DND-41 (cell line): ENCODE measurements at regions not wholly inside any gene's neighbourhood (a gene's known extent, or its start where the extent isn't known, plus 50 kb on each side); places are given as distances from the start of the nearest gene placed in this dataset.
"Not testable (repeated sequence)": the region's sequence is repeated elsewhere in the genome, so short reads cannot be mapped to it uniquely, and the experiment has no call there.

ENCODE experiments used
- ATAC-seq: fragments of 200-7000 bp; cut with Tn5 transposase; 3 replicates; pipeline ENCODE4 v1.9.1; 2021; ENCODE audit warnings: low read depth; ENCODE audit not compliant: insufficient read depth
- DNase-seq: peaks from one replicate; pipeline ENCODE4 v3.0.0-alpha.2; 2020
- H2AFZ ChIP-seq: 2 replicates; pipeline ENCODE4 v1.6.0; 2012; ENCODE audit warnings: low read depth, low read length
- H3K27ac ChIP-seq: 2 replicates; pipeline ENCODE4 v1.5.1; 2012; ENCODE audit warnings: low read length, inconsistent platforms
- H3K27me3 ChIP-seq: fragments of 200-600 bp; sonication (generic); 2 replicates; pipeline ENCODE4 v1.6.0; 2012; ENCODE audit warnings: low read length, mild to moderate bottlenecking, inconsistent platforms; ENCODE audit not compliant: insufficient read depth, poor library complexity
- H3K36me3 ChIP-seq: 2 replicates; pipeline ENCODE4 v1.5.1; 2012; ENCODE audit warnings: low read length, inconsistent platforms; ENCODE audit not compliant: insufficient read depth
- H3K4me1 ChIP-seq: 2 replicates; pipeline ENCODE4 v1.5.1; 2012; ENCODE audit warnings: mild to moderate bottlenecking, low read length; ENCODE audit not compliant: insufficient read depth
- H3K4me2 ChIP-seq: 2 replicates; pipeline ENCODE4 v1.6.0; 2012; ENCODE audit warnings: mild to moderate bottlenecking, moderate library complexity, low read length, inconsistent platforms; ENCODE audit not compliant: insufficient read depth
- H3K4me3 ChIP-seq, 2 experiments: fragments of 200-600 bp in 1 of 2; shearing (Covaris generic) in 1 of 2; 2 replicates each; pipeline ENCODE4 v1.5.1; 2012 to 2016; ENCODE audit warnings: inconsistent platforms in 2 of 2, low read length in 2 of 2, mild to moderate bottlenecking in 2 of 2, low read depth in 1 of 2, moderate library complexity in 1 of 2
- H3K79me2 ChIP-seq: 2 replicates; pipeline ENCODE4 v1.6.0; 2012; ENCODE audit warnings: low read length, inconsistent platforms; ENCODE audit not compliant: insufficient read depth
- H3K9ac ChIP-seq: 2 replicates; pipeline ENCODE4 v1.6.0; 2012; ENCODE audit warnings: low read depth, mild to moderate bottlenecking, inconsistent platforms, low read length, moderate library complexity
- H3K9me3 ChIP-seq: 2 replicates; pipeline ENCODE4 v1.5.1; 2012; ENCODE audit warnings: low read length, moderate library complexity, mild to moderate bottlenecking, inconsistent platforms; ENCODE audit not compliant: insufficient read depth, severe bottlenecking
- H4K20me1 ChIP-seq: 2 replicates; pipeline ENCODE4 v1.6.0; 2012; ENCODE audit warnings: low read length; ENCODE audit not compliant: insufficient read depth
- EZH2 ChIP-seq: IDR thresholded peaks from 3 replicates; pipeline ENCODE4 v1.6.1; 2012; ENCODE audit warnings: borderline replicate concordance, low read depth, mild to moderate bottlenecking, moderate library complexity, low read length, inconsistent platforms; ENCODE audit not compliant: severe bottlenecking
- TF ChIP-seq, protein P1 (sequence below): IDR thresholded peaks from 2 replicates; pipeline ENCODE4 v1.5.1; 2012; ENCODE audit warnings: borderline replicate concordance, low read length, moderate library complexity, mild to moderate bottlenecking; ENCODE audit not compliant: poor library complexity, severe bottlenecking; ENCODE audit errors: extremely low read depth

DNA sequence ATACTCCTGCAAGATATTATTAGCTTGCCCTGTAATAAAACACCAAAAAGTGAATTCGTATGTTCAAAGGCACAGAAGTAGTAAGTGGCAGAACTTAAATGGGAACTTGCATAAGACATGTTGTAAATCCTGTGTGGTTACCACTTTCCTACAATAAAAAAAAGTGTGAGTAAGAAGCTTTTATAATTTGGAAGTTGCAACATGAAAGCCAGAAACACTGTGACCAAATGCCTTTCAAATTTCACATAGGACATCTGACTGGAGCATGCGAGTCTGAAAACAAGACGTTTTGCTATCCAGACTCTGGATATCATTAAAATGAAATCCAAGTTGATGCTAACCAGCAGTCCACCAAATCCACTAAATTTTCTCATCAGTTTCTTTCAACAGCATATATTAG, 886.2 kb upstream of the NRXN1 start:
- Histone ChIP-seq H3K9me3 (no peaks in the 10 kb centered on the region), H3K36me3 (no peaks in the 10 kb centered on the region), H3K79me2 (no peaks in the 10 kb centered on the region), H2AFZ (no peak overlapping the region), H3K4me3 (no peak overlapping the region), H4K20me1 (no peaks in the 10 kb centered on the region), H3K9ac (no peak overlapping the region), H3K4me2 (no peak overlapping the region), H3K27ac (no peak overlapping the region), H3K27me3 (no peaks in the 10 kb centered on the region), H3K4me1 (no peaks in the 10 kb centered on the region)
- no peak for ATAC-seq
- TF ChIP-seq, protein P1, sequence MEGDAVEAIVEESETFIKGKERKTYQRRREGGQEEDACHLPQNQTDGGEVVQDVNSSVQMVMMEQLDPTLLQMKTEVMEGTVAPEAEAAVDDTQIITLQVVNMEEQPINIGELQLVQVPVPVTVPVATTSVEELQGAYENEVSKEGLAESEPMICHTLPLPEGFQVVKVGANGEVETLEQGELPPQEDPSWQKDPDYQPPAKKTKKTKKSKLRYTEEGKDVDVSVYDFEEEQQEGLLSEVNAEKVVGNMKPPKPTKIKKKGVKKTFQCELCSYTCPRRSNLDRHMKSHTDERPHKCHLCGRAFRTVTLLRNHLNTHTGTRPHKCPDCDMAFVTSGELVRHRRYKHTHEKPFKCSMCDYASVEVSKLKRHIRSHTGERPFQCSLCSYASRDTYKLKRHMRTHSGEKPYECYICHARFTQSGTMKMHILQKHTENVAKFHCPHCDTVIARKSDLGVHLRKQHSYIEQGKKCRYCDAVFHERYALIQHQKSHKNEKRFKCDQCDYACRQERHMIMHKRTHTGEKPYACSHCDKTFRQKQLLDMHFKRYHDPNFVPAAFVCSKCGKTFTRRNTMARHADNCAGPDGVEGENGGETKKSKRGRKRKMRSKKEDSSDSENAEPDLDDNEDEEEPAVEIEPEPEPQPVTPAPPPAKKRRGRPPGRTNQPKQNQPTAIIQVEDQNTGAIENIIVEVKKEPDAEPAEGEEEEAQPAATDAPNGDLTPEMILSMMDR: no peak
- no peak for TF ChIP-seq EZH2
- DNase-seq: no peak

DNA sequence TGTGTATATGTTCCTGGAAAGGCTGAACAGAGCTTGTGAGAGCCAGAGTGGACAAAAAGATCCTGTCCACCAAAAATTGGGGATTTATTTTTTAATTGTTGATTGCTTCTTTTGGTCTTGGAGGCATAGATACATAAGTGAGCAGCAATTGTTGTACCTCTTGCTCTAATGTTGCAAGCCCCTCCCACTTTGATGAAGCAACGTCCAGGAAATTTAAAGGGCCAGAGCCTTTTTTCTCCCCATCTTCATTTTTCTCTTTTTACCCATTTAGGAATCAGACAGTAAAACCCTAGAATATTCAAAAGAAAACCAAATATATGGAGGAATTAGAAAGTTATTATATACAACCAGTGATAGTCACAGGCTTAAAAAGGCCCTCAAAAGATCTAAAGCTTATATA, 871.8 kb upstream of the NRXN1 start:
- TF ChIP-seq, protein P1: no peak
- TF ChIP-seq EZH2: no peak
- Histone ChIP-seq H3K4me2 (no peak overlapping the region), H2AFZ (no peak overlapping the region), H3K9ac (no peak overlapping the region), H3K4me1 (no peaks in the 10 kb centered on the region), H3K27me3 (no peaks in the 10 kb centered on the region), H3K79me2 (no peaks in the 10 kb centered on the region), H3K27ac (no peak overlapping the region), H3K4me3 (no peak overlapping the region), H3K36me3 (no peaks in the 10 kb centered on the region), H3K9me3 (no peaks in the 10 kb centered on the region), H4K20me1 (no peaks in the 10 kb centered on the region)
- DNase-seq (no peak), ATAC-seq (no peak)

DNA sequence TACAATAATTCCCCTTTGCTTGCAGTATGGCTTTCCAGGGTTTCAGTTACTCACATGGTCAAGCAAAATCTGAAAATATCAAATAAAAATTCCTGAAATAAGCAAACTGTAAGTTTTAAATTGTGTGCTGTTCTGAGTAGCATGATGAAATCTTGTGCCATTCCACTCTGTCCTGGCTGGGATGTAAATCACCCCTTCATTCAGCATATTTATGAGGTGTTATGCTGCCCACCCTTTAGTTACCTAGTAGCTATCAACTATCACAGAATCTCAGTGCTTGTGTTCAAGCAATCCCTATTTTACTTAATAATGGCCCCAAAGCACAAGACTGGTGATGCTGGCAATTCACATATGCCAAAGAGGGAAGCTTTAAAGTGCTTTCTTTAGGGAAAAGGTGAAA, 867.7 kb upstream of the NRXN1 start:
- H2AFZ ChIP-seq: no peak overlapping the region
- no peaks in the 10 kb centered on the region for H3K27me3 ChIP-seq
- H3K4me2 ChIP-seq: no peak overlapping the region
- no peak overlapping the region for H3K27ac ChIP-seq
- H3K9ac ChIP-seq: no peak overlapping the region
- H3K4me3 ChIP-seq: no peak overlapping the region
- no peaks in the 10 kb centered on the region for H4K20me1 ChIP-seq
- no peaks in the 10 kb centered on the region for H3K4me1 ChIP-seq
- no peaks in the 10 kb centered on the region for H3K9me3 ChIP-seq
- H3K79me2 ChIP-seq: no peaks in the 10 kb centered on the region
- no peak for DNase-seq
- no peak for ATAC-seq
- H3K36me3 ChIP-seq: no peaks in the 10 kb centered on the region
- TF ChIP-seq EZH2: no peak
- TF ChIP-seq, protein P1: no peak

DNA sequence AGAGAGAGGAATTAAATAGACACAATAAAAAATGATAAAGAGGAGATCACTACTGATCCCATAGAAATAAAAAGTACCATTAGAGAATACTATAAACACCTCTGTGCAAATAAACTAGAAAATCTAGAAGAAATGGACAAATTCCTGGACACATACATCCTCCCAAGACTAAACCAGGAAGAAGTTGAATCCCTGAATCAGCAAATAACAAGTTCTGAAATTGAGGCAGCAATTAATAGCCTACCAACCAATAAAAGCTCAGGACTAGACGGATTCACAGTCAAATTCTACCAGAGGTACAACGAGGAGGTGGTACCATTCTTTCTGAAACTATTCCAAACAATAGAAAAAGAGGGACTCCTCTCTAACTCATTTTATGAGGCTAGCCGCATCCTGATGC, 862.7 kb upstream of the NRXN1 start:
- not testable (repeated sequence) for H3K79me2 ChIP-seq, H3K27ac ChIP-seq, H3K4me1 ChIP-seq, H3K9ac ChIP-seq, H3K27me3 ChIP-seq, H3K4me3 ChIP-seq, H4K20me1 ChIP-seq, DNase-seq, H3K36me3 ChIP-seq, ATAC-seq, H3K9me3 ChIP-seq, H3K4me2 ChIP-seq, H2AFZ ChIP-seq
